Astrocyte (in vitro differentiated cells and primary cell): ENCODE measurements at regions not wholly inside any gene's neighbourhood (a gene's known extent, or its start where the extent isn't known, plus 50 kb on each side); places are given as distances from the start of the nearest gene placed in this dataset.

Experiments
- DNase-seq: peaks from one replicate; pipeline ENCODE4 v3.0.0-alpha.2; 2010; ENCODE audit warnings: low read depth
- FAIRE-seq: peaks from 2 replicates; lab custom pipeline; 2011; peaks lifted over from hg19 to GRCh38; lab: Jason Lieb, UNC
- H2AFZ ChIP-seq: 2 replicates; pipeline ENCODE4 v1.6.0; 2012; ENCODE audit warnings: low read depth, low read length, inconsistent platforms
- H3K27ac ChIP-seq: 2 replicates; pipeline ENCODE4 v1.5.1; 2011; ENCODE audit warnings: low read depth, low read length, inconsistent platforms
- H3K27me3 ChIP-seq: 2 replicates; pipeline ENCODE4 v1.6.0; 2011; ENCODE audit warnings: low read length, inconsistent platforms; ENCODE audit not compliant: insufficient read depth
- H3K36me3 ChIP-seq: 2 replicates; pipeline ENCODE4 v1.5.1; 2011; ENCODE audit warnings: low read length, inconsistent platforms; ENCODE audit not compliant: insufficient read depth
- H3K4me1 ChIP-seq: 2 replicates; pipeline ENCODE4 v1.5.1; 2011; ENCODE audit warnings: low read length, inconsistent platforms; ENCODE audit not compliant: insufficient read depth
- H3K4me2 ChIP-seq: 2 replicates; pipeline ENCODE4 v1.6.0; 2012; ENCODE audit warnings: low read length, inconsistent platforms
- H3K4me3 ChIP-seq: 2 replicates; pipeline ENCODE4 v1.5.1; 2011; ENCODE audit warnings: low read depth, mild to moderate bottlenecking, low read length, inconsistent platforms; ENCODE audit not compliant: insufficient read depth
- H3K79me2 ChIP-seq: 2 replicates; pipeline ENCODE4 v1.6.0; 2012; ENCODE audit warnings: mild to moderate bottlenecking, low read length, inconsistent platforms; ENCODE audit not compliant: insufficient read depth
- H3K9ac ChIP-seq: 2 replicates; pipeline ENCODE4 v1.6.0; 2012; ENCODE audit warnings: mild to moderate bottlenecking, low read length, inconsistent platforms
- H3K9me3 ChIP-seq: 2 replicates; pipeline ENCODE4 v1.5.1; 2012; ENCODE audit warnings: low read depth, mild to moderate bottlenecking, low read length, inconsistent platforms; ENCODE audit not compliant: insufficient read depth
- H4K20me1 ChIP-seq: 2 replicates; pipeline ENCODE4 v1.6.0; 2012; ENCODE audit warnings: low read length, inconsistent platforms; ENCODE audit not compliant: insufficient read depth
- H3K27ac Mint-ChIP-seq: one replicate; pipeline ENCODE4 v1.8.0; 2021; ENCODE audit warnings: mild to moderate bottlenecking, mixed read lengths; ENCODE audit not compliant: unreplicated experiment
- H3K27me3 Mint-ChIP-seq: one replicate; pipeline ENCODE4 v1.8.0; 2021; ENCODE audit warnings: low read depth, mixed read lengths; ENCODE audit not compliant: unreplicated experiment
- H3K36me3 Mint-ChIP-seq: one replicate; pipeline ENCODE4 v1.8.0; 2021; ENCODE audit warnings: low read depth, mixed read lengths; ENCODE audit not compliant: unreplicated experiment
- H3K4me1 Mint-ChIP-seq: one replicate; pipeline ENCODE4 v1.8.0; 2021; ENCODE audit warnings: low read depth, mixed read lengths; ENCODE audit not compliant: unreplicated experiment
- H3K4me3 Mint-ChIP-seq: one replicate; pipeline ENCODE4 v1.8.0; 2021; ENCODE audit warnings: mild to moderate bottlenecking, moderate library complexity, mixed read lengths; ENCODE audit not compliant: unreplicated experiment
- H3K9me3 Mint-ChIP-seq: one replicate; pipeline ENCODE4 v1.8.0; 2021; ENCODE audit warnings: mild to moderate bottlenecking, mixed read lengths; ENCODE audit not compliant: unreplicated experiment
- EZH2 ChIP-seq: IDR thresholded peaks from 2 replicates; pipeline ENCODE4 v1.6.1; 2012; ENCODE audit warnings: mild to moderate bottlenecking, low read length, inconsistent platforms; ENCODE audit not compliant: insufficient read depth
- TF ChIP-seq, protein P1 (sequence below): IDR thresholded peaks from 2 replicates; pipeline ENCODE4 v1.5.1; 2011; ENCODE audit warnings: low read depth, mild to moderate bottlenecking, inconsistent platforms, low read length, moderate library complexity; ENCODE audit not compliant: insufficient read depth

DNA sequence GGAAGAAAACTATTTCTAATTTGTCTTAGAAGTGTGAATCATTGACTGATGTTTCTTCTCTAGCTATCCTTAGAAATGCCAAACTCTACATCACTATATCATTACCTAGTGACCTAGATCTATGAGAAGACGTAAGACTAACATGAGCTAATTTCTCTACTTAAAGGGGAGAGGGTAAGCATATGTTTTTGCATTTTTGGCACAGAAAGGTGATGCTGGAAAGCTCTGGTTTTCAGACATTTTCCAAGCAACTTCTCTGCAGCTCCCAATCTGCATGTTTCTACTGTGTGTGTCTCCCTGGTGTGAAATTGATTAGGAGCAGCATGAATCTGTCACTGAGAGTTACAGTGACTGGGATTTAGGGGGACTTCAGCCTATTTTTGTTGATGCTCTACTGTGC lies 235.2 kb upstream of the LINC00305 start:
- Mint-ChIP-seq H3K9me3 (no peaks in the 10 kb centered on the region), H3K27me3 (no peaks in the 10 kb centered on the region), H3K4me3 (no peak overlapping the region), H3K27ac (no peak overlapping the region), H3K4me1 (no peaks in the 10 kb centered on the region), H3K36me3 (no peaks in the 10 kb centered on the region)
- Histone ChIP-seq H3K79me2 (no peaks in the 10 kb centered on the region), H3K9me3 (no peaks in the 10 kb centered on the region), H3K4me2 (no peak overlapping the region), H4K20me1 (no peaks in the 10 kb centered on the region), H3K27ac (no peak overlapping the region), H3K9ac (no peak overlapping the region), H3K36me3 (no peaks in the 10 kb centered on the region), H2AFZ (no peak overlapping the region), H3K4me1 (no peaks in the 10 kb centered on the region), H3K4me3 (no peak overlapping the region), H3K27me3 (no peaks in the 10 kb centered on the region)
- FAIRE-seq (no peak), DNase-seq (no peak)
- TF ChIP-seq EZH2 = no peak
- TF ChIP-seq, protein P1, sequence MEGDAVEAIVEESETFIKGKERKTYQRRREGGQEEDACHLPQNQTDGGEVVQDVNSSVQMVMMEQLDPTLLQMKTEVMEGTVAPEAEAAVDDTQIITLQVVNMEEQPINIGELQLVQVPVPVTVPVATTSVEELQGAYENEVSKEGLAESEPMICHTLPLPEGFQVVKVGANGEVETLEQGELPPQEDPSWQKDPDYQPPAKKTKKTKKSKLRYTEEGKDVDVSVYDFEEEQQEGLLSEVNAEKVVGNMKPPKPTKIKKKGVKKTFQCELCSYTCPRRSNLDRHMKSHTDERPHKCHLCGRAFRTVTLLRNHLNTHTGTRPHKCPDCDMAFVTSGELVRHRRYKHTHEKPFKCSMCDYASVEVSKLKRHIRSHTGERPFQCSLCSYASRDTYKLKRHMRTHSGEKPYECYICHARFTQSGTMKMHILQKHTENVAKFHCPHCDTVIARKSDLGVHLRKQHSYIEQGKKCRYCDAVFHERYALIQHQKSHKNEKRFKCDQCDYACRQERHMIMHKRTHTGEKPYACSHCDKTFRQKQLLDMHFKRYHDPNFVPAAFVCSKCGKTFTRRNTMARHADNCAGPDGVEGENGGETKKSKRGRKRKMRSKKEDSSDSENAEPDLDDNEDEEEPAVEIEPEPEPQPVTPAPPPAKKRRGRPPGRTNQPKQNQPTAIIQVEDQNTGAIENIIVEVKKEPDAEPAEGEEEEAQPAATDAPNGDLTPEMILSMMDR = no peak

DNA sequence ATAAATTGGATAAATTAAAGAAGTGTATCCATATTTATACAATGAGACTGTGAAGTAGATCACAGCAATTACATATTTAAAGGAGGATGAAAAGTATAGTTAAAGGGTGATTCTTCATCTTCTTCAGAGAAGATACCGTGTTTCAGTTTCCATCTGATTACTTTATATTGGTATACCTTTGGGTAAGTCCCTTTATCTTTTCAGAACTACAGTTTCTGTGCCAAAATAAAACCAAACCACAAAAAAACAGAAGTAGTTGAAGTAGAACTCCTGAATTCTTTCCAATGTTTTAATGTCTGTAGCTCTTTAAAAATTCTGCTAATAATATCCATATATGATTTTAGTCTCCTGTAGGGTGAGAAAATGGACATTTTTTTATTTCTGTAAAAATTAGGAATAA lies 231.2 kb upstream of the LINC00305 start:
- Mint-ChIP-seq H3K4me3 (no peak overlapping the region), H3K9me3 (no peaks in the 10 kb centered on the region)
- H3K36me3 ChIP-seq = no peaks in the 10 kb centered on the region

DNA sequence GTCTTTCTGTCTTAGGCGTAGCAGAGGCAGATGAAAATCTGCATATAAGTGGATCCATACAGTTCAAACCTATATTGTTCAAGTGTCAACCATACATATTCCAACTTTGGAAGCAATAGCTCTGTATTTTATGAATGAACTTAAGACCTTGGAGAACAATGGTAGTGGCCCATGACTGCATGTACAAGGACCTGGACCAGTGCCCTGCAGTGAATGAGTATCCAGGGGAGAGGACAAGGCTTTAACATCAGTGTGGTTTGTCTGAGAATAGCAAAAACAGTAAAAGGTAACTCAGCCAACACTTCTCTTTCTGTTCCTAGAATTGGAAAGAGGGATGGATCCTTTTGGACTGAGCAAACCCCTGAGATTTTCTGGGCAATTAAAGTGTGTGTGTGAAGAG lies 230.8 kb upstream of the LINC00305 start:
- no peaks in the 10 kb centered on the region for H3K27me3 Mint-ChIP-seq
- H3K9me3 Mint-ChIP-seq = no peaks in the 10 kb centered on the region
- Histone ChIP-seq H3K4me3 (no peak overlapping the region), H3K4me2 (no peak overlapping the region), H3K4me1 (no peaks in the 10 kb centered on the region), H3K9me3 (no peaks in the 10 kb centered on the region), H3K79me2 (no peaks in the 10 kb centered on the region), H2AFZ (no peak overlapping the region), H3K9ac (no peak overlapping the region), H3K36me3 (no peaks in the 10 kb centered on the region), H3K27ac (no peak overlapping the region), H4K20me1 (no peaks in the 10 kb centered on the region), H3K27me3 (no peaks in the 10 kb centered on the region)
- TF ChIP-seq, protein P1 = no peak
- no peak for TF ChIP-seq EZH2
- no peaks in the 10 kb centered on the region for H3K4me1 Mint-ChIP-seq
- no peak overlapping the region for H3K4me3 Mint-ChIP-seq
- no peak for FAIRE-seq
- no peaks in the 10 kb centered on the region for H3K36me3 Mint-ChIP-seq
- DNase-seq = no peak
- no peak overlapping the region for H3K27ac Mint-ChIP-seq

More for the DNA sequence above, 231.2 kb upstream of the LINC00305 start:
- FAIRE-seq = no peak
- no peak overlapping the region for H2AFZ ChIP-seq
- no peaks in the 10 kb centered on the region for H4K20me1 ChIP-seq
- Mint-ChIP-seq H3K27me3 (no peaks in the 10 kb centered on the region), H3K4me1 (no peaks in the 10 kb centered on the region), H3K27ac (no peak overlapping the region), H3K36me3 (no peaks in the 10 kb centered on the region)
- no peak for DNase-seq
- no peaks in the 10 kb centered on the region for H3K9me3 ChIP-seq
- TF ChIP-seq, protein P1 = no peak
- no peak for TF ChIP-seq EZH2
- no peak overlapping the region for H3K27ac ChIP-seq
- H3K79me2 ChIP-seq = no peaks in the 10 kb centered on the region
- no peak overlapping the region for H3K4me3 ChIP-seq
- no peaks in the 10 kb centered on the region for H3K27me3 ChIP-seq
- H3K4me1 ChIP-seq = no peaks in the 10 kb centered on the region
- H3K9ac ChIP-seq = no peak overlapping the region
- H3K4me2 ChIP-seq = no peak overlapping the region
